ENCODE measurements at regions not wholly inside any gene's neighbourhood (a gene's known extent, or its start where the extent isn't known, plus 50 kb on each side); places are given as distances from the start of the nearest gene placed in this dataset.

GRCh38 chr5:87004101-87004500 lies 263.6 kb upstream of the RASA1 start:
- no peak for DNase-seq (ENCODE audit: low spot score)
- ATAC-seq (ENCODE audit: low FRiP score), result no peak
- TF ChIP-seq, protein P1, sequence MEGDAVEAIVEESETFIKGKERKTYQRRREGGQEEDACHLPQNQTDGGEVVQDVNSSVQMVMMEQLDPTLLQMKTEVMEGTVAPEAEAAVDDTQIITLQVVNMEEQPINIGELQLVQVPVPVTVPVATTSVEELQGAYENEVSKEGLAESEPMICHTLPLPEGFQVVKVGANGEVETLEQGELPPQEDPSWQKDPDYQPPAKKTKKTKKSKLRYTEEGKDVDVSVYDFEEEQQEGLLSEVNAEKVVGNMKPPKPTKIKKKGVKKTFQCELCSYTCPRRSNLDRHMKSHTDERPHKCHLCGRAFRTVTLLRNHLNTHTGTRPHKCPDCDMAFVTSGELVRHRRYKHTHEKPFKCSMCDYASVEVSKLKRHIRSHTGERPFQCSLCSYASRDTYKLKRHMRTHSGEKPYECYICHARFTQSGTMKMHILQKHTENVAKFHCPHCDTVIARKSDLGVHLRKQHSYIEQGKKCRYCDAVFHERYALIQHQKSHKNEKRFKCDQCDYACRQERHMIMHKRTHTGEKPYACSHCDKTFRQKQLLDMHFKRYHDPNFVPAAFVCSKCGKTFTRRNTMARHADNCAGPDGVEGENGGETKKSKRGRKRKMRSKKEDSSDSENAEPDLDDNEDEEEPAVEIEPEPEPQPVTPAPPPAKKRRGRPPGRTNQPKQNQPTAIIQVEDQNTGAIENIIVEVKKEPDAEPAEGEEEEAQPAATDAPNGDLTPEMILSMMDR (IDR thresholded peaks at IDR 0.05), result no peak

DNA sequence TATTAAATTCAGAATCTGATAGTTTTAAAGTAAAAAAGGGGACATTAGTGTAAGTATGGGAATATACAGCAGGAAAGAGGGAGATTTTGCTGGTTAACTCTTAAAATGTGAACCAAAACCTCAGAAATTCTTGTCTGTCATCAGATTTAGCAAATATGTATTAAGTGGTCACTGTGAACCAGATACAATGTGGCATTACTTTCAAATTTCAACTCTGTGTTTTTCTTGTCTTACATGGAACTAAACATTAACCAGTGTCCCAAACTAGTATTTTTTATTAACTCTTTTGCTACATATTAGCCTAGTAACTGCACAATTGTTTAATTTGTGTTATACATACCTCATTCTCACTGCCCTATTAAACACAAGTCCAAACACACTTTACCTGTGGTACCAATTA lies 259.9 kb upstream of the RASA1 start:
- DNase-seq (ENCODE audit: low spot score) (no peak), ATAC-seq (ENCODE audit: low FRiP score) (no peak)
- TF ChIP-seq, protein P1 (IDR thresholded peaks at IDR 0.05), result no peak

DNA sequence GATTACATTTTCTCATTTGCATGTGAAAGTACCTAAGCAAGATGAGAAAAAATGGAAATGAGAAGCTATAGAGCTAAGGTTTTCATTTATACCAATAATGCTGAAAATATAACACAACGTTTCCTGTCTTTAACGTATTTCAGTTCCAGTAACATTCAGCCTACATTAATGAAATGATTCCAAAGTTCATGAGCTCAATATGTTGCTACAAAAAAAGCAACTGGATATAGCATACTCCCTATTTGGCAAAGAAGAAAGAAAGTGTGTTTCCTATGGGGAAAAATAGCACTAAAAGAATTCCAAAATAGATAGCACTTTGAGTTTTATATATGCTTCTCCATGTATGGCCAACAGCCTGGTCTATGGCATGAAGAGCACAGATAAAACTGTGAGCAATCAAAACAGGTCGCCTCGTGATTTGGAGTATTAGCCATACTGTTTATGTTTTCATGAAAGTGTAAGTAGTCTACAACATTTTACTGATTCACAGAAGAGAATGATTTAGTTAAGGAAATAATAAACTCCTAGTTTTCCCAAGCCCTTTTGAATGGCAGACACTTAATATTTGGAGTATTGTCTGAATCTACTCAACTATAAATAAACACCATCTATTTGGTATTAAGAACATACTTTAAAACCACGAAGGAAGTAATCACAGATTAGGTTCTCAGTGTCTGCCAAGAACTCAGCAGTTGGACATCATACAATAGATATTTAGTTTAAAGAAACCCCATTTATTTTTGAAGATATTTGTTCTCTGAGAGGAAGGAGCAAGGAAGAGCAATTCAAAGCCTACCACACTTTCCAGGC lies 258.7 kb upstream of the RASA1 start:
- TF ChIP-seq, protein P1 (IDR thresholded peaks at IDR 0.05), result no peak
- DNase-seq (ENCODE audit: low spot score), result no peak
- ATAC-seq (ENCODE audit: low FRiP score), result no peak

DNA sequence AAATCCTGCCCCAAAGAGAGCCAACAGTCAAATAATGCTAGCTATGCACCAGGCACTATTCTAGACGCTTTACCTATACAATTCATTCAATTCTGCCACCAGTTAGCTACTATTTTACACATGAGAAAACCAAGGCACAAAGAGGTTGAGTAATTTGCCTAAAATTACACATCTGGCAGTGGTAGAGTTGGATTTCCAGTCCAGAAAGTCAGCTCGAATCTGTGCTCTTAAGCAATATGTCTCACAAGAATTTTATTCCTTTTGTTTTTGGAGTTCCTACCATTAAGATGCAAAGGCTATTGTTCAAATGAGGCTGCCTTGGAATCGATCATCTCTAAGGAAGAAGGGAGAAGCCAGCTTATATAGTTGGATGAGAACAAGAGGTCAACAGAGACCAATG lies 256.9 kb upstream of the RASA1 start:
- ATAC-seq (ENCODE audit: low FRiP score) (no peak), DNase-seq (ENCODE audit: low spot score) (no peak)
- TF ChIP-seq, protein P1 (IDR thresholded peaks at IDR 0.05), result no peak

- TF ChIP-seq, protein P1 (IDR thresholded peaks at IDR 0.05), result no peak
- DNase-seq (ENCODE audit: low spot score), result no peak
- ATAC-seq (ENCODE audit: low FRiP score), result no peak
Measured at GRCh38 chr5:87015901-87016300, 251.8 kb upstream of the RASA1 start.

DNA sequence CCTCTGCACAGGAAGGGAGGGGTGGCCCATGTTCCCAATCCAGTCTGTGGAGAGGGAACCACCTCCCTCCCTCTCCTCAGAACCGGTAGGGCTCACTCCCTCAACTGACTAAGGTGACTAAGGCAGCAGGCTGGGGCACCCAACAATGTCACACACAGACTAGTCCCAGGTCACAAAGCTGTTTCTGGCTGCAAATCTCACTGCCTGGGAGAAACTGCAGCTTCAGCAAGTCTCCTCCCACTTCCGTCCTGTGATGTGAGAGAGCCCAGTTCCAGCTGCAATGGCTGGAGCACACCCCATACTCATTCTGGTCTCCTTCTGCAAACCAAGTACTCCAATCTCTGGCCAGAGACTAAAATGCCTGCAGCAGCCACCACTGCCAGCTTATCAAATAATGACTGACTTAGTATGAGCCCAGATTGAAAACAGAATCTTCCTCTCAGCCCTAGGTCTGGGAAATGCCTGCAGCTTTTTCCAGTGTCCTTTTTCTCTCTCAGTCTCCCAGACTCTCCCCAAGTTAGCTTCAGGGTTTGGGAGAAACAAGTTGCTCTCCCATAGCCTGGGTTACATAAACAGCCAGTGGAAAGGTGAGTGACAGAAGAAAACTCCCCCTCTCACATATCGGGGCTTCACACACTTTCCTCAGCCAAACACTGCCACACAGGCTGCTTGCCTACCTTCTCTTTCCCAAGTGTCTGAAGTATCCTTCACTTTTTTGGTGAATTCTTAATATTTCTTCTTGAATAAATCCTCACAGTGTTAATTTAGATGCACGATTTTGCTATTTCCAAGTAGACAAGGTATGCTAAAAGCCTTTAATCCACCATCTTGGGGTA lies 247.4 kb upstream of the RASA1 start:
- ATAC-seq (ENCODE audit: low FRiP score) (no peak), DNase-seq (ENCODE audit: low spot score) (no peak)
- TF ChIP-seq, protein P1 (IDR thresholded peaks at IDR 0.05), result no peak
